ENCODE measurements at regions not wholly inside any gene's neighbourhood (a gene's known extent, or its start where the extent isn't known, plus 50 kb on each side); places are given as distances from the start of the nearest gene placed in this dataset.

DNA sequence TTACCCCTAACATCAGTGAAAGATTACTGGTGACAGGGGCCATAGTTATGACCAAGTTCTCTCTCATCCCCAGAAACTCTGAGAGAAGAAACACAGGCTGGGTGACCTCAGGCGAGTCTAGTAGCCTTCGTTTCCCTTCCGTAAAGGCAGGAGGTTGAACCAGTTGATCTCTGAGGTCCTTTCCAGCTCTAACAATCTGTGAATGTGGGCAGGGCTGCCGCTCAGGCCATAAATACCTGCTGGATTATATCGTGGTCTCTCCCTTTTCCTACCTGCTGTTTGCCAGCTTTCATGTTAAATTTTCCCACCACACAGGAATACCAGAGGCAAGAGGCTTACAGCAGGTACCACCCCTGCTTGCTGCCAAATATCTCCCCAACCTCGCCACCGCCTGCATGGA, 357.5 kb downstream of the SH3GL2 start:
- DNase-seq (no peak), ATAC-seq (ENCODE audit: low read depth) (no peak)
- H3K4me3 ChIP-seq (ENCODE audit: insufficient read depth, low read depth, low read length) = no peak overlapping the region
- no peak overlapping the region for H3K14ac ChIP-seq (replicated peaks; ENCODE audit: low read depth, low read length)
- in situ Hi-C loops (cut with MboI; ENCODE audit: low sequenced_read_pairs) = no loop called here
- dilution Hi-C loops (cut with HindIII; ENCODE audit: low sequenced_read_pairs, unreplicated experiment) = no loop called here
- no peaks in the 10 kb centered on the region for H4K20me1 ChIP-seq (ENCODE audit: insufficient read depth, low read length)
- no peak overlapping the region for H3K18ac ChIP-seq (ENCODE audit: low read depth, low read length)
- H3K9me1 ChIP-seq (ENCODE audit: insufficient read depth, low read length) = no peaks in the 10 kb centered on the region
- ChIA-PET POLR2A (ENCODE audit: unreplicated experiment) (no interaction called here), CTCF (no interaction called here)
- H2BK120ac ChIP-seq (ENCODE audit: low read depth, low read length) = no peak overlapping the region
- no peak overlapping the region for H2BK20ac ChIP-seq (ENCODE audit: low read depth, low read length)
- no peak overlapping the region for H3K27ac ChIP-seq (ENCODE audit: insufficient read depth, low read length)
- no peak overlapping the region for H2AFZ ChIP-seq (replicated peaks; ENCODE audit: low read length, poor library complexity)
- no peak overlapping the region for H2BK5ac ChIP-seq (ENCODE audit: low read depth, low read length, poor library complexity, severe bottlenecking)
- 40% methylated on average over 2 of the region's 7 CpGs; no CpG with 5 or more reads in 1 of the 2 experiments for WGBS, 2 experiments (ENCODE audit: extremely low coverage in 2 of 2, insufficient read length in 1 of 2)
- intact Hi-C loops (cut with micrococcal nuclease) = loop anchor here (10.0 kb wide), 1 partner anchor 382 kb away; no protein-coding TSS in a partner anchor
- TF ChIP-seq FOS (IDR thresholded peaks at IDR 0.05; ENCODE audit: low read depth, low read length) (no peak), MAFK (IDR thresholded peaks at IDR 0.05; ENCODE audit: low read depth, low read length) (no peak), CEBPB (IDR thresholded peaks at IDR 0.05; ENCODE audit: low read depth, low read length) (no peak), BHLHE40 (IDR thresholded peaks at IDR 0.05; ENCODE audit: low read depth, low read length) (no peak), CHD1 (IDR thresholded peaks at IDR 0.05; ENCODE audit: low read depth, low read length) (no peak), MAZ (IDR thresholded peaks at IDR 0.05; ENCODE audit: borderline replicate concordance, low read depth, low read length) (no peak), RFX5 (IDR thresholded peaks at IDR 0.05; ENCODE audit: low read depth, low read length) (no peak), RAD21 (IDR thresholded peaks at IDR 0.05; ENCODE audit: low read length) (no peak), RCOR1 (IDR thresholded peaks at IDR 0.05; ENCODE audit: insufficient replicate concordance, low read length) (no peak), NFE2L2 (IDR thresholded peaks at IDR 0.05; ENCODE audit: low read depth, low read length) (no peak), SMC3 (IDR thresholded peaks at IDR 0.05; ENCODE audit: low read depth, low read length) (no peak)
- TF ChIP-seq, protein P1, sequence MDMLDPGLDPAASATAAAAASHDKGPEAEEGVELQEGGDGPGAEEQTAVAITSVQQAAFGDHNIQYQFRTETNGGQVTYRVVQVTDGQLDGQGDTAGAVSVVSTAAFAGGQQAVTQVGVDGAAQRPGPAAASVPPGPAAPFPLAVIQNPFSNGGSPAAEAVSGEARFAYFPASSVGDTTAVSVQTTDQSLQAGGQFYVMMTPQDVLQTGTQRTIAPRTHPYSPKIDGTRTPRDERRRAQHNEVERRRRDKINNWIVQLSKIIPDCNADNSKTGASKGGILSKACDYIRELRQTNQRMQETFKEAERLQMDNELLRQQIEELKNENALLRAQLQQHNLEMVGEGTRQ (IDR thresholded peaks at IDR 0.05; ENCODE audit: low read depth, low read length) = no peak
- TF ChIP-seq, protein P2, sequence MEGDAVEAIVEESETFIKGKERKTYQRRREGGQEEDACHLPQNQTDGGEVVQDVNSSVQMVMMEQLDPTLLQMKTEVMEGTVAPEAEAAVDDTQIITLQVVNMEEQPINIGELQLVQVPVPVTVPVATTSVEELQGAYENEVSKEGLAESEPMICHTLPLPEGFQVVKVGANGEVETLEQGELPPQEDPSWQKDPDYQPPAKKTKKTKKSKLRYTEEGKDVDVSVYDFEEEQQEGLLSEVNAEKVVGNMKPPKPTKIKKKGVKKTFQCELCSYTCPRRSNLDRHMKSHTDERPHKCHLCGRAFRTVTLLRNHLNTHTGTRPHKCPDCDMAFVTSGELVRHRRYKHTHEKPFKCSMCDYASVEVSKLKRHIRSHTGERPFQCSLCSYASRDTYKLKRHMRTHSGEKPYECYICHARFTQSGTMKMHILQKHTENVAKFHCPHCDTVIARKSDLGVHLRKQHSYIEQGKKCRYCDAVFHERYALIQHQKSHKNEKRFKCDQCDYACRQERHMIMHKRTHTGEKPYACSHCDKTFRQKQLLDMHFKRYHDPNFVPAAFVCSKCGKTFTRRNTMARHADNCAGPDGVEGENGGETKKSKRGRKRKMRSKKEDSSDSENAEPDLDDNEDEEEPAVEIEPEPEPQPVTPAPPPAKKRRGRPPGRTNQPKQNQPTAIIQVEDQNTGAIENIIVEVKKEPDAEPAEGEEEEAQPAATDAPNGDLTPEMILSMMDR (conservative IDR thresholded peaks at IDR 0.05; ENCODE audit: low read depth, low read length) = no peak
- no peak overlapping the region for H4K8ac ChIP-seq (ENCODE audit: low read depth in 2 of 2, low read length in 2 of 2)
- H3K9ac ChIP-seq (ENCODE audit: low read depth, low read length) = no peak overlapping the region
- H4K91ac ChIP-seq (ENCODE audit: insufficient read depth, low read depth, low read length) = no peak overlapping the region
- no peaks in the 10 kb centered on the region for H3K9me3 ChIP-seq (ENCODE audit: control insufficient read depth, insufficient read depth, low read length)
- H2AK9ac ChIP-seq (replicated peaks; ENCODE audit: low read depth, low read length, poor library complexity) = no peak overlapping the region
- no peak overlapping the region for H2BK15ac ChIP-seq (ENCODE audit: low read depth, low read length)
- no peak overlapping the region for H2AK5ac ChIP-seq (ENCODE audit: low read depth, low read length)
- no TSS peak for BruUV-seq (replicated peaks)
- H3K27me3 ChIP-seq (ENCODE audit: control insufficient read depth, insufficient read depth, low read length) = no peaks in the 10 kb centered on the region
- H4K5ac ChIP-seq (ENCODE audit: low read depth, low read length) = no peak overlapping the region
- no peak overlapping the region for H3K56ac ChIP-seq (ENCODE audit: extremely low read depth, insufficient read depth, low read length)
- no peaks in the 10 kb centered on the region for H3K36me3 ChIP-seq (ENCODE audit: control insufficient read depth, insufficient read depth, low read length)
- H3K23ac ChIP-seq (ENCODE audit: low read depth, low read length) = no peak overlapping the region
- no peak overlapping the region for H3K4ac ChIP-seq (ENCODE audit: low read depth, low read length)
- H3K4me1 ChIP-seq (ENCODE audit: control insufficient read depth, insufficient read depth, low read length) = no peaks in the 10 kb centered on the region
- no peaks in the 10 kb centered on the region for H3K79me1 ChIP-seq (ENCODE audit: low read depth in 1 of 2, low read length in 2 of 2)
- no peak overlapping the region for H3K4me2 ChIP-seq (ENCODE audit: low read depth, low read length)
